Parathyroid adenoma (tissue), 2 donors: ENCODE measurements at regions not wholly inside any gene's neighbourhood (a gene's known extent, or its start where the extent isn't known, plus 50 kb on each side); places are given as distances from the start of the nearest gene placed in this dataset.

Experiments used
- H2AFZ ChIP-seq: fragments of 300-600 bp; sonication (generic); one replicate; pipeline ENCODE4 v1.7.0; 2017; ENCODE audit warnings: antibody characterized with exemption, mild to moderate bottlenecking
- H3K27ac ChIP-seq: fragments of 300-600 bp; sonication (generic); one replicate; pipeline ENCODE4 v1.7.0; 2017
- H3K27me3 ChIP-seq: fragments of 300-600 bp; sonication (generic); one replicate; pipeline ENCODE4 v1.7.0; 2017; ENCODE audit warnings: low read length; ENCODE audit not compliant: control insufficient read depth, insufficient read depth
- H3K36me3 ChIP-seq: fragments of 300-600 bp; sonication (generic); one replicate; pipeline ENCODE4 v1.7.0; 2017; ENCODE audit warnings: low read length; ENCODE audit not compliant: control insufficient read depth, insufficient read depth
- H3K4me1 ChIP-seq: fragments of 300-600 bp; sonication (generic); one replicate; pipeline ENCODE4 v1.7.0; 2017; ENCODE audit warnings: control low read depth
- H3K4me2 ChIP-seq: fragments of 300-600 bp; sonication (generic); one replicate; pipeline ENCODE4 v1.7.0; 2017; ENCODE audit warnings: low read length
- H3K4me3 ChIP-seq: fragments of 300-600 bp; sonication (generic); one replicate; pipeline ENCODE4 v1.7.0; 2017; ENCODE audit warnings: low read depth, low read length
- H3K79me2 ChIP-seq: fragments of 300-600 bp; sonication (generic); one replicate; pipeline ENCODE4 v1.7.0; 2017; ENCODE audit warnings: control low read depth
- H3K9ac ChIP-seq: fragments of 300-600 bp; sonication (generic); one replicate; pipeline ENCODE4 v1.7.0; 2017; ENCODE audit warnings: mild to moderate bottlenecking
- H3K9me3 ChIP-seq: fragments of 300-600 bp; sonication (generic); one replicate; pipeline ENCODE4 v1.7.0; 2017; ENCODE audit warnings: low read length; ENCODE audit not compliant: control insufficient read depth
- TF ChIP-seq, protein P1 (sequence below): fragments of 300-600 bp; sonication (generic); IDR thresholded peaks from one replicate; pipeline ENCODE4 v1.7.0; 2017; ENCODE audit warnings: antibody characterized with exemption, mild to moderate bottlenecking
- donor health status: primary hyperparathyroidism.

- no peak overlapping the region for H3K4me3 ChIP-seq
- no peak overlapping the region for H3K9ac ChIP-seq
- no peaks in the 10 kb centered on the region for H3K9me3 ChIP-seq
- no peak overlapping the region for H2AFZ ChIP-seq
- no peaks in the 10 kb centered on the region for H3K4me1 ChIP-seq
- TF ChIP-seq, protein P1, sequence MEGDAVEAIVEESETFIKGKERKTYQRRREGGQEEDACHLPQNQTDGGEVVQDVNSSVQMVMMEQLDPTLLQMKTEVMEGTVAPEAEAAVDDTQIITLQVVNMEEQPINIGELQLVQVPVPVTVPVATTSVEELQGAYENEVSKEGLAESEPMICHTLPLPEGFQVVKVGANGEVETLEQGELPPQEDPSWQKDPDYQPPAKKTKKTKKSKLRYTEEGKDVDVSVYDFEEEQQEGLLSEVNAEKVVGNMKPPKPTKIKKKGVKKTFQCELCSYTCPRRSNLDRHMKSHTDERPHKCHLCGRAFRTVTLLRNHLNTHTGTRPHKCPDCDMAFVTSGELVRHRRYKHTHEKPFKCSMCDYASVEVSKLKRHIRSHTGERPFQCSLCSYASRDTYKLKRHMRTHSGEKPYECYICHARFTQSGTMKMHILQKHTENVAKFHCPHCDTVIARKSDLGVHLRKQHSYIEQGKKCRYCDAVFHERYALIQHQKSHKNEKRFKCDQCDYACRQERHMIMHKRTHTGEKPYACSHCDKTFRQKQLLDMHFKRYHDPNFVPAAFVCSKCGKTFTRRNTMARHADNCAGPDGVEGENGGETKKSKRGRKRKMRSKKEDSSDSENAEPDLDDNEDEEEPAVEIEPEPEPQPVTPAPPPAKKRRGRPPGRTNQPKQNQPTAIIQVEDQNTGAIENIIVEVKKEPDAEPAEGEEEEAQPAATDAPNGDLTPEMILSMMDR: no peak
- H3K79me2 ChIP-seq: no peaks in the 10 kb centered on the region
- H3K36me3 ChIP-seq: no peaks in the 10 kb centered on the region
- H3K4me2 ChIP-seq: no peak overlapping the region
- no peaks in the 10 kb centered on the region for H3K27me3 ChIP-seq
- no peak overlapping the region for H3K27ac ChIP-seq
Measured at GRCh38 chr6:163830641-163831040, 416.1 kb downstream of the QKI start.

- Histone ChIP-seq H3K9me3 (no peaks in the 10 kb centered on the region), H3K9ac (no peak overlapping the region), H3K4me3 (no peak overlapping the region), H3K4me1 (no peaks in the 10 kb centered on the region), H3K27me3 (no peaks in the 10 kb centered on the region), H3K79me2 (no peaks in the 10 kb centered on the region), H3K4me2 (no peak overlapping the region), H3K27ac (no peak overlapping the region), H3K36me3 (no peaks in the 10 kb centered on the region), H2AFZ (no peak overlapping the region)
- TF ChIP-seq, protein P1: no peak
Measured at GRCh38 chr6:163828038-163828795, 413.7 kb downstream of the QKI start.

DNA sequence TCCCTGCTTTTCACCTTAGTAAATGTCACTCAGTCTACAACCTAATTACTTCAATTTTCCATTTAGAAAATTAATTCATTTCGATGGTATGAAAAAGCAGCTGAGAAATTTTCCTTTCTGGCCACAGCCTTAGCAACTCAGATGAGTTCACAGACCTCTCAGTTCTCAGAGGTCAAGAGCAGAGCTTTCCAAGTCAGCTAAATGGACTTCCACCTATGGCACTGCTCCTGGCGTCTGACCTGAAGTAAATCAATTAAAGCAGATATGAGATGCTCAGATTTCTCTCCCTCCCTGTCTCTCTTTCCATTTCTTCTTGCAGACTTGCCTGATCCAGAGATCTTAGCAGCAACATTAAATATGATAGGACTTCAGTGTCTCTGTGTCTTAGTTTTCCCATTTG lies 412.6 kb downstream of the QKI start:
- Histone ChIP-seq H3K27me3 (no peaks in the 10 kb centered on the region), H3K9ac (no peak overlapping the region), H3K4me3 (no peak overlapping the region), H2AFZ (no peak overlapping the region), H3K9me3 (no peaks in the 10 kb centered on the region), H3K4me2 (no peak overlapping the region), H3K36me3 (no peaks in the 10 kb centered on the region), H3K4me1 (no peaks in the 10 kb centered on the region), H3K79me2 (no peaks in the 10 kb centered on the region), H3K27ac (no peak overlapping the region)
- TF ChIP-seq, protein P1: no peak

DNA sequence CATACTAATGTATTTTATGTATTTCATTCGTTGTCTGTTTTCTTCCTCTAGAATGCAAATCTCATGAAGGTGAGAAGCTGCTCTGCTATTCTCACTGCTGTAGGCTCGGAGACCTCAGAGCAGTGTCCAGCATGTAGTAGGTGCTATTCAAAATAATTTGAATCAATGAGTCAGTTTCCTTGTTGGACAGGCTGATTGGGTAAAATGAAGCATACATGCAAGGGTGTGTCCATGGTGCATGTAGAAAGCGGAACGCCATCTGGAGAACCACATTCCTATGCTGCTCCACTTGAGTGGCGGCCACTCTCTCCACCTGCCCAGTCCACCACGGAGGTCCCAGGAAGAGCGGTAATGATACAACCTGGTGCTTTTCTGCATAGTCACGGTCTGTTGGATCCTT lies 412.1 kb downstream of the QKI start:
- H3K4me2 ChIP-seq: no peak overlapping the region
- H3K4me3 ChIP-seq: no peak overlapping the region
- no peak overlapping the region for H2AFZ ChIP-seq
- H3K9ac ChIP-seq: no peak overlapping the region
- TF ChIP-seq, protein P1: no peak
- H3K36me3 ChIP-seq: no peaks in the 10 kb centered on the region
- no peaks in the 10 kb centered on the region for H3K4me1 ChIP-seq
- H3K9me3 ChIP-seq: no peaks in the 10 kb centered on the region
- no peaks in the 10 kb centered on the region for H3K79me2 ChIP-seq
- no peak overlapping the region for H3K27ac ChIP-seq
- H3K27me3 ChIP-seq: no peaks in the 10 kb centered on the region

GRCh38 chr6:163825033-163825432 lies 410.5 kb downstream of the QKI start:
- no peak overlapping the region for H3K9ac ChIP-seq
- H3K4me1 ChIP-seq: no peaks in the 10 kb centered on the region
- no peaks in the 10 kb centered on the region for H3K79me2 ChIP-seq
- H3K36me3 ChIP-seq: no peaks in the 10 kb centered on the region
- no peak overlapping the region for H3K4me3 ChIP-seq
- H3K27me3 ChIP-seq: no peaks in the 10 kb centered on the region
- no peak overlapping the region for H3K27ac ChIP-seq
- H3K4me2 ChIP-seq: no peak overlapping the region
- H2AFZ ChIP-seq: no peak overlapping the region
- no peaks in the 10 kb centered on the region for H3K9me3 ChIP-seq
- TF ChIP-seq, protein P1: no peak
